CD4-positive, alpha-beta T cell treated with Interleukin-4 for 4 hours (primary cell): ENCODE measurements at regions not wholly inside any gene's neighbourhood (a gene's known extent, or its start where the extent isn't known, plus 50 kb on each side); places are given as distances from the start of the nearest gene placed in this dataset.
"Not testable (repeated sequence)": the region's sequence is repeated elsewhere in the genome, so short reads cannot be mapped to it uniquely, and the experiment has no call there.

ENCODE experiments used
- DNase-seq: peaks from one replicate; pipeline ENCODE4 v3.0.0-alpha.2; 2020

DNA sequence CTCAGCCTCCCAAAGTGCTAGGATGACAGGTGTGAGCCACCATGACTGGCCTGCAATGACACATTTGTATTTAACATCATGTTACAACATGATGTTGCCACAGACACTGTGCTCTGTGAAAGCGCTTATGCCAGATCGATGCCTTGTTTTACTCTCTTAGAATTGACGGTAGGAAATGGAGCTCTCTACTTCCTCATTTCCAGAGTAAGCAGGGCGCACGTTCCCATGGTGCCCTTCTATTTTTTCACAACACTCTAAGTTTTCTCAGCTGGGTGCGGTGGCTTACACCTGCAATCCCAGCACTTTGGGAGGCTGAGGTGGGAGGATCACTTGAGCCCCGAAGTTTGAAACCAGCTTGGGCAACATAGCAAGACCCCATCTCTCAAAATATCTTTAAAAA, 60.7 kb upstream of the DHRSX start:
- no peak for DNase-seq

- no peak for DNase-seq
These were observed 58.3 kb upstream of the DHRSX start for GRCh38 chrX:2559124-2559523.

- no peak for DNase-seq
These were observed 54.1 kb upstream of the DHRSX start for GRCh38 chrX:2554891-2555290.

GRCh38 chrX:2554066-2554465, 53.3 kb upstream of the DHRSX start:
- DNase-seq = not testable (repeated sequence)

GRCh38 chrX:2552621-2553201, 51.9 kb upstream of the DHRSX start:
- DNase-seq = no peak

GRCh38 chrX:2550328-2551020, 49.7 kb upstream of the DHRSX start:
- no peak for DNase-seq
